B cell (primary cell): ENCODE measurements at regions not wholly inside any gene's neighbourhood (a gene's known extent, or its start where the extent isn't known, plus 50 kb on each side); places are given as distances from the start of the nearest gene placed in this dataset.

Source experiments
- ATAC-seq: fragments of 200-7000 bp; cut with Tn5 transposase; one replicate; pipeline ENCODE4 v1.10.0; 2021; ENCODE audit warnings: low read depth, mild to moderate bottlenecking, moderate number of reproducible peaks, moderate library complexity
- CTCF ChIA-PET: fragments of 350-600 bp; sonication (Branson Sonifier 250); formaldehyde crosslinking; loops from one replicate; lab custom pipeline; 2021; ENCODE audit warnings: antibody characterized with exemption, inconsistent platforms; lab: Charles Lee
- POLR2A ChIA-PET: fragments of 350-600 bp; sonication (Branson Sonifier 250); formaldehyde crosslinking; loops from one replicate; lab custom pipeline; 2021; ENCODE audit warnings: antibody characterized with exemption; lab: Charles Lee
- DNase-seq: peaks from one replicate; pipeline ENCODE4 v3.0.0; 2013
- H2AFZ ChIP-seq: 2 replicates; pipeline ENCODE4 v1.6.1; 2012; ENCODE audit warnings: mild to moderate bottlenecking, low read depth, low read length; ENCODE audit not compliant: insufficient read depth, poor library complexity, severe bottlenecking
- H3K27ac ChIP-seq, 2 donors: 1 replicate in 1 of 2; 2 replicates in 1 of 2; pipeline ENCODE4 v1.5.1; 2012 to 2013; ENCODE audit warnings: low read length in 2 of 2, mild to moderate bottlenecking in 2 of 2, moderate library complexity in 1 of 2
- H3K27me3 ChIP-seq, 4 experiments: fragments of 200-600 bp in 1 of 4; sonication (generic) in 1 of 4; replicated peaks in 1 of 4; 1 replicate in 2 of 4; 2 replicates in 2 of 4; pipeline versions ENCODE4 v1.6.1 to v1.7.0; 2013 to 2016; ENCODE audit warnings: low read length in 3 of 4, mild to moderate bottlenecking in 2 of 4, mixed read lengths in 1 of 4, moderate library complexity in 1 of 4; ENCODE audit not compliant: insufficient read depth in 4 of 4, control insufficient read depth in 3 of 4; ENCODE audit errors: control extremely low read depth in 1 of 4
- H3K36me3 ChIP-seq, 2 experiments: replicated peaks in 1 of 2; 1 replicate in 1 of 2; 2 replicates in 1 of 2; pipeline versions ENCODE4 v1.6.1 to v1.7.1; 2013; ENCODE audit warnings: low read length in 1 of 2; ENCODE audit not compliant: insufficient read depth in 2 of 2, control insufficient read depth in 1 of 2; ENCODE audit errors: control extremely low read depth in 1 of 2, extremely low read depth in 1 of 2
- H3K4me1 ChIP-seq, 2 donors: fragments of 200-600 bp in 1 of 2; sonication (generic) in 1 of 2; 1 replicate in 1 of 2; 2 replicates in 1 of 2; pipeline versions ENCODE4 v1.5.1 to v1.6.1; 2013 to 2017; ENCODE audit warnings: low read length in 2 of 2; ENCODE audit not compliant: control insufficient read depth in 2 of 2, insufficient read depth in 2 of 2
- H3K4me2 ChIP-seq: replicated peaks from 2 replicates; pipeline ENCODE3; 2012; ENCODE audit warnings: mild to moderate bottlenecking, low read depth, low read length; ENCODE audit not compliant: poor library complexity, severe bottlenecking
- H3K4me3 ChIP-seq, 5 experiments: fragments of 200-600 bp in 1 of 5; sonication (generic) in 1 of 5; 1 replicate in 3 of 5; 2 replicates in 2 of 5; pipeline versions ENCODE4 v1.5.1 to v1.7.0; 2011 to 2016; ENCODE audit warnings: low read length in 4 of 5, mild to moderate bottlenecking in 4 of 5, low read depth in 2 of 5, control low read depth in 1 of 5, moderate library complexity in 1 of 5; ENCODE audit not compliant: insufficient read depth in 1 of 5; ENCODE audit errors: control extremely low read depth in 1 of 5, extremely low read depth in 1 of 5
- H3K79me2 ChIP-seq: fragments of 200-600 bp; sonication (generic); one replicate; pipeline ENCODE4 v1.6.0; 2016; ENCODE audit warnings: low read length; ENCODE audit not compliant: control insufficient read depth, insufficient read depth
- H3K9ac ChIP-seq: fragments of 200-600 bp; sonication (generic); 2 replicates; pipeline ENCODE4 v1.6.1; 2017; ENCODE audit warnings: mild to moderate bottlenecking, low read length, moderate library complexity
- H3K9me3 ChIP-seq, 3 donors: one replicate each; pipeline versions ENCODE4 v1.6.1 to v1.7.1; 2013; ENCODE audit warnings: low read length in 2 of 3; ENCODE audit not compliant: control insufficient read depth in 2 of 3, insufficient read depth in 1 of 3; ENCODE audit errors: control extremely low read depth in 1 of 3
- H4K20me1 ChIP-seq: 2 replicates; pipeline ENCODE4 v1.6.0; 2012; ENCODE audit warnings: mild to moderate bottlenecking, low read length; ENCODE audit not compliant: insufficient read depth, control insufficient read depth, poor library complexity, severe bottlenecking
- H3K27ac Mint-ChIP-seq: one replicate; pipeline ENCODE4 v1.8.0; 2021; ENCODE audit warnings: mixed read lengths
- H3K27me3 Mint-ChIP-seq: one replicate; pipeline ENCODE4 v1.8.0; 2021; ENCODE audit warnings: mixed read lengths
- H3K4me1 Mint-ChIP-seq: one replicate; pipeline ENCODE4 v1.8.0; 2021; ENCODE audit warnings: mixed read lengths
- H3K4me3 Mint-ChIP-seq: one replicate; pipeline ENCODE4 v1.8.0; 2021; ENCODE audit warnings: mixed read lengths
- H3K9me3 Mint-ChIP-seq: one replicate; pipeline ENCODE4 v1.8.0; 2022; ENCODE audit warnings: mixed read lengths; ENCODE audit not compliant: insufficient read depth
- EZH2 ChIP-seq: IDR thresholded peaks from 2 replicates; pipeline ENCODE4 v1.6.1; 2012; ENCODE audit warnings: borderline replicate concordance, low read depth, mild to moderate bottlenecking, moderate library complexity, low read length; ENCODE audit not compliant: insufficient read depth, poor library complexity, severe bottlenecking
- WGBS: methylation state at CpG from one replicate; pipeline ENCODE4 v1.1.5; 2013; ENCODE audit warnings: missing lambda C conversion rate; ENCODE audit not compliant: insufficient coverage; 5-methylcytosine and 5-hydroxymethylcytosine counted together
- intact Hi-C: fragments of 100-400 bp; cut with micrococcal nuclease; formaldehyde crosslinking; loops from one replicate; pipeline ENCODE4 v1.10.0; 2022
- TF ChIP-seq, protein P1 (sequence below): fragments of 200-600 bp; IDR thresholded peaks from one replicate; pipeline ENCODE4 v1.8.0; 2022; ENCODE audit warnings: antibody characterized with exemption, mild to moderate bottlenecking

DNA sequence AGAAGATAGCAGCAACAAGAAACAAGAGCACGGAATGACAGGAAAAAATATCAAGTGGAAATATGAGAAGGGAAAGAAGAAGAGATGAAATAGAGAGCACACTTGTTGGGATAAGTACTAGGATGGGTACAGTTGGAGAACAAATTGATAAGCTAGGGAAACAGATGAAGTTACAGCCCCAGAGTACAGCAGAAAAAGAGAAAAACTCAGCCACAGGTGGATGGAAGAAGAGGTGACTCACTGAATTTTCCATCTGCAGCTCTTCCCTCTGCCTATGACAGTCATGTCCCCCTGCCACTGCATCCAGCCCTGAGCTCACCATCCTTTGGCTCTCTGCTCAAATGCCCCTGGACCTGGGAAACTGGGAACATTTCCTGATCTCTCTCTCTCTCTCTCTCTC lies 209.0 kb downstream of the BCOR start:
- Mint-ChIP-seq H3K4me3 (no peak overlapping the region), H3K27me3 (no peaks in the 10 kb centered on the region), H3K27ac (no peak overlapping the region), H3K9me3 (no peaks in the 10 kb centered on the region), H3K4me1 (peaks cover 12% of the 10 kb centered on the region)
- H3K9ac ChIP-seq, result no peak overlapping the region
- H3K4me1 ChIP-seq, result peaks cover 8 to 9% of the 10 kb centered on the region in 2 donors
- intact Hi-C loops, result no loop called here
- no peaks in the 10 kb centered on the region for H3K27me3 ChIP-seq
- ATAC-seq (no peak), DNase-seq (no peak)
- H3K4me2 ChIP-seq, result no peak overlapping the region
- H4K20me1 ChIP-seq, result no peaks in the 10 kb centered on the region
- H3K36me3 ChIP-seq, result no peaks in the 10 kb centered on the region
- WGBS, result 100% methylated on average over 1 of the region's 1 CpG
- no peak overlapping the region for H2AFZ ChIP-seq
- no peak overlapping the region for H3K4me3 ChIP-seq
- no peaks in the 10 kb centered on the region for H3K9me3 ChIP-seq
- ChIA-PET POLR2A (no interaction called here), CTCF (no interaction called here)
- H3K27ac ChIP-seq, result no peak overlapping the region
- TF ChIP-seq, protein P1, sequence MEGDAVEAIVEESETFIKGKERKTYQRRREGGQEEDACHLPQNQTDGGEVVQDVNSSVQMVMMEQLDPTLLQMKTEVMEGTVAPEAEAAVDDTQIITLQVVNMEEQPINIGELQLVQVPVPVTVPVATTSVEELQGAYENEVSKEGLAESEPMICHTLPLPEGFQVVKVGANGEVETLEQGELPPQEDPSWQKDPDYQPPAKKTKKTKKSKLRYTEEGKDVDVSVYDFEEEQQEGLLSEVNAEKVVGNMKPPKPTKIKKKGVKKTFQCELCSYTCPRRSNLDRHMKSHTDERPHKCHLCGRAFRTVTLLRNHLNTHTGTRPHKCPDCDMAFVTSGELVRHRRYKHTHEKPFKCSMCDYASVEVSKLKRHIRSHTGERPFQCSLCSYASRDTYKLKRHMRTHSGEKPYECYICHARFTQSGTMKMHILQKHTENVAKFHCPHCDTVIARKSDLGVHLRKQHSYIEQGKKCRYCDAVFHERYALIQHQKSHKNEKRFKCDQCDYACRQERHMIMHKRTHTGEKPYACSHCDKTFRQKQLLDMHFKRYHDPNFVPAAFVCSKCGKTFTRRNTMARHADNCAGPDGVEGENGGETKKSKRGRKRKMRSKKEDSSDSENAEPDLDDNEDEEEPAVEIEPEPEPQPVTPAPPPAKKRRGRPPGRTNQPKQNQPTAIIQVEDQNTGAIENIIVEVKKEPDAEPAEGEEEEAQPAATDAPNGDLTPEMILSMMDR, result no peak
- no peak for TF ChIP-seq EZH2
- H3K79me2 ChIP-seq, result no peaks in the 10 kb centered on the region

DNA sequence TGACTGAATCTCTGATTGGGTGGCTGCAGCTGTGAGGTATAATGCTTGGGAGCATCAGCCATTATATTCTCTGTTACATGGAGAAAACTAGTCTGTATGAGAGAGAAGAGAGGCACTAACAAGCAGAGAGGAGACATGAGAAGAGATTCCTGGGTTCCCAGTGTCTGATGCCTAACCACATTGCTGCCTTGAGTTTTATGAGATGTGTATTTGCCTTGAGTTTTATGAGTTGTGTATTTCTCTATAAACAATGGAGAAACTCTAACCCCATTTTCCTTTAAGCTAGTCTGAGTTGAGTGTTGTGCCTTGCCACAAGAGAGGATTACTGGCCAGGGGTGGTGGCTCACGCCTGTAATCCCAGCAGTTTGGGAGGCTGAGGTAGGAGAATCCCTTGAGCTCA lies 208.1 kb downstream of the BCOR start:
- 100% methylated on average over 1 of the region's 1 CpG for WGBS

More for the DNA sequence above, 208.1 kb downstream of the BCOR start:
- Histone ChIP-seq H3K36me3 (no peaks in the 10 kb centered on the region), H3K4me3 (no peak overlapping the region), H3K9ac (no peak overlapping the region), H4K20me1 (no peaks in the 10 kb centered on the region), H3K79me2 (no peaks in the 10 kb centered on the region), H3K27me3 (no peaks in the 10 kb centered on the region), H2AFZ (no peak overlapping the region), H3K9me3 (no peaks in the 10 kb centered on the region), H3K4me2 (no peak overlapping the region), H3K27ac (no peak overlapping the region), H3K4me1 (peaks cover 8 to 13% of the 10 kb centered on the region in 2 donors)
- peaks cover 13% of the 10 kb centered on the region for H3K4me1 Mint-ChIP-seq
- no peak overlapping the region for H3K27ac Mint-ChIP-seq
- no peaks in the 10 kb centered on the region for H3K9me3 Mint-ChIP-seq
- CTCF ChIA-PET, result interaction anchor here (0.7 kb wide), 1 partner anchor 50 kb away, joined by 3 read pairs; no protein-coding TSS in a partner anchor
- H3K27me3 Mint-ChIP-seq, result no peaks in the 10 kb centered on the region
- intact Hi-C loops, result no loop called here
- ATAC-seq (no peak), DNase-seq (no peak)
- TF ChIP-seq EZH2, result no peak
- TF ChIP-seq, protein P1, result no peak
- H3K4me3 Mint-ChIP-seq, result no peak overlapping the region
- POLR2A ChIA-PET, result no interaction called here
